H1 (cell line): ENCODE measurements at regions not wholly inside any gene's neighbourhood (a gene's known extent, or its start where the extent isn't known, plus 50 kb on each side); places are given as distances from the start of the nearest gene placed in this dataset.

Source experiments
- CTCF ChIA-PET: fragments of 300-600 bp; sonication (Branson Sonifier 250); formaldehyde crosslinking; loops from one replicate; lab custom pipeline; 2021; ENCODE audit not compliant: partially characterized antibody; lab: Charles Lee
- POLR2A ChIA-PET: fragments of 300-600 bp; sonication (Branson Sonifier 250); formaldehyde crosslinking; loops from one replicate; lab custom pipeline; 2021; ENCODE audit warnings: inconsistent platforms; ENCODE audit not compliant: partially characterized antibody; lab: Charles Lee
- DNase-seq, 2 experiments: peaks; one replicate each; pipeline versions ENCODE4 v3.0.0 to v3.0.0-alpha.2; 2010 to 2022; ENCODE audit warnings: low spot score in 2 of 2, low read depth in 1 of 2, mixed read lengths in 1 of 2
- FAIRE-seq: peaks from 2 replicates; lab custom pipeline; 2011; peaks lifted over from hg19 to GRCh38; lab: Jason Lieb, UNC
- H2AFZ ChIP-seq: 2 replicates; pipeline ENCODE4 v1.8.1; 2012; ENCODE audit warnings: low read length, inconsistent platforms
- H2AK5ac ChIP-seq: 2 replicates; pipeline ENCODE4 v1.6.1; 2013; ENCODE audit warnings: low read depth, low read length
- H2BK120ac ChIP-seq: replicated peaks from 2 replicates; pipeline ENCODE3; 2013; ENCODE audit warnings: low read depth, low read length, inconsistent platforms
- H2BK12ac ChIP-seq: 2 replicates; pipeline ENCODE4 v1.6.1; 2013; ENCODE audit warnings: low read depth, low read length
- H2BK15ac ChIP-seq: 2 replicates; pipeline ENCODE4 v1.6.1; 2013; ENCODE audit warnings: low read length
- H2BK20ac ChIP-seq: 2 replicates; pipeline ENCODE4 v1.6.1; 2013; ENCODE audit warnings: low read length
- H2BK5ac ChIP-seq: 2 replicates; pipeline ENCODE4 v1.6.1; 2013; ENCODE audit warnings: low read depth, low read length
- H3K14ac ChIP-seq: 2 replicates; pipeline ENCODE4 v1.6.1; 2013; ENCODE audit warnings: inconsistent platforms; ENCODE audit not compliant: insufficient read length
- H3K18ac ChIP-seq: 2 replicates; pipeline ENCODE4 v1.6.1; 2013; ENCODE audit warnings: low read length; ENCODE audit errors: extremely low read depth
- H3K23ac ChIP-seq: 2 replicates; pipeline ENCODE4 v1.6.1; 2013; ENCODE audit warnings: inconsistent platforms; ENCODE audit not compliant: insufficient read length
- H3K23me2 ChIP-seq: 2 replicates; pipeline ENCODE4 v1.6.1; 2013; ENCODE audit warnings: low read depth, low read length
- H3K27ac ChIP-seq: 2 replicates; pipeline ENCODE4 v1.6.1; 2011; ENCODE audit warnings: low read depth, low read length, inconsistent platforms
- H3K27me3 ChIP-seq, 4 experiments: replicated peaks in 1 of 4; 1 replicate in 1 of 4; 2 replicates in 3 of 4; pipeline versions ENCODE4 v1.6.1 to v1.8.1; 2011 to 2013; ENCODE audit warnings: low read length in 3 of 4, mild to moderate bottlenecking in 3 of 4, inconsistent platforms in 2 of 4, mixed read lengths in 2 of 4, moderate library complexity in 1 of 4; ENCODE audit not compliant: control insufficient read depth in 3 of 4, insufficient read depth in 3 of 4; ENCODE audit errors: extremely low read depth in 1 of 4
- H3K36me3 ChIP-seq, 4 experiments: 2 replicates each; pipeline versions ENCODE4 v1.6.1 to v1.8.1; 2011 to 2013; ENCODE audit warnings: mild to moderate bottlenecking in 4 of 4, low read length in 3 of 4, moderate library complexity in 2 of 4, control low read depth in 1 of 4, inconsistent platforms in 1 of 4; ENCODE audit not compliant: insufficient read depth in 4 of 4, control insufficient read depth in 2 of 4
- H3K4ac ChIP-seq: replicated peaks from 2 replicates; pipeline ENCODE3; 2013; ENCODE audit warnings: low read length, low read depth, mixed read lengths, inconsistent platforms; ENCODE audit not compliant: insufficient read length
- H3K4me1 ChIP-seq, 4 experiments: replicated peaks in 1 of 4; 1 replicate in 1 of 4; 2 replicates in 3 of 4; pipeline versions ENCODE4 v1.6.1 to v1.8.1; 2011 to 2013; ENCODE audit warnings: low read length in 3 of 4, inconsistent platforms in 2 of 4, mixed read lengths in 1 of 4; ENCODE audit not compliant: insufficient read depth in 4 of 4, control insufficient read depth in 3 of 4
- H3K4me2 ChIP-seq, 2 experiments: 2 replicates each; pipeline versions ENCODE4 v1.6.1 to v1.8.1; 2011 to 2013; ENCODE audit warnings: low read depth in 2 of 2, low read length in 2 of 2, control low read depth in 1 of 2, inconsistent platforms in 1 of 2, mild to moderate bottlenecking in 1 of 2; ENCODE audit not compliant: insufficient read depth in 1 of 2
- H3K4me3 ChIP-seq, 4 experiments: fragments of 200-600, 300-600 bp in 1 of 4; sonication (generic), shearing (Covaris generic), sonication (Bioruptor Twin) in 1 of 4; 2 replicates each; pipeline versions ENCODE4 v1.5.1 to v1.8.1; 2011 to 2016; ENCODE audit warnings: low read length in 4 of 4, low read depth in 3 of 4, control low read depth in 2 of 4, inconsistent platforms in 2 of 4, mild to moderate bottlenecking in 2 of 4, mixed read lengths in 1 of 4, moderate library complexity in 1 of 4; ENCODE audit not compliant: insufficient read depth in 2 of 4; ENCODE audit errors: extremely low read depth in 1 of 4
- H3K56ac ChIP-seq: replicated peaks from 2 replicates; pipeline ENCODE3; 2013; ENCODE audit warnings: low read depth, mild to moderate bottlenecking, mixed read lengths, low read length, inconsistent platforms; ENCODE audit not compliant: insufficient read length
- H3K79me1 ChIP-seq: 2 replicates; pipeline ENCODE4 v1.6.1; 2013; ENCODE audit warnings: low read depth, low read length, control low read depth
- H3K79me2 ChIP-seq, 2 experiments: 2 replicates each; pipeline versions ENCODE4 v1.6.1 to v1.8.1; 2012 to 2013; ENCODE audit warnings: low read length in 2 of 2, mild to moderate bottlenecking in 2 of 2, inconsistent platforms in 1 of 2; ENCODE audit not compliant: insufficient read depth in 2 of 2, control insufficient read depth in 1 of 2
- H3K9ac ChIP-seq, 4 experiments: replicated peaks in 1 of 4; 1 replicate in 1 of 4; 2 replicates in 3 of 4; pipeline versions ENCODE4 v1.6.1 to v1.8.1; 2011 to 2013; ENCODE audit warnings: low read depth in 3 of 4, low read length in 3 of 4, control low read depth in 2 of 4, mild to moderate bottlenecking in 2 of 4, moderate library complexity in 2 of 4, inconsistent platforms in 1 of 4; ENCODE audit errors: extremely low read depth in 1 of 4
- H3K9me3 ChIP-seq, 2 experiments: 2 replicates each; pipeline versions ENCODE4 v1.6.1 to v1.8.1; 2012 to 2013; ENCODE audit warnings: mild to moderate bottlenecking in 2 of 2, moderate library complexity in 2 of 2, control low read depth in 1 of 2, inconsistent platforms in 1 of 2, low read depth in 1 of 2, low read length in 1 of 2, mixed read lengths in 1 of 2; ENCODE audit not compliant: insufficient read depth in 2 of 2
- H4K20me1 ChIP-seq, 2 experiments: replicated peaks in 1 of 2; 2 replicates each; pipeline versions ENCODE3 to v1.8.1; 2011 to 2013; ENCODE audit warnings: inconsistent platforms in 2 of 2, low read length in 2 of 2, mild to moderate bottlenecking in 1 of 2; ENCODE audit not compliant: insufficient read depth in 2 of 2, control insufficient read depth in 1 of 2
- H4K5ac ChIP-seq: 2 replicates; pipeline ENCODE4 v1.6.1; 2013; ENCODE audit warnings: low read length, low read depth, mixed read lengths, inconsistent platforms; ENCODE audit not compliant: insufficient read length
- H4K8ac ChIP-seq: 2 replicates; pipeline ENCODE4 v1.8.0; 2013; ENCODE audit warnings: mild to moderate bottlenecking, moderate library complexity, low read length, inconsistent platforms; ENCODE audit not compliant: insufficient read depth; ENCODE audit errors: extremely low read depth
- H4K91ac ChIP-seq: replicated peaks from 2 replicates; pipeline ENCODE3; 2013; ENCODE audit warnings: low read length, mixed read lengths, inconsistent platforms; ENCODE audit not compliant: insufficient read length
- JUN ChIP-seq: IDR thresholded peaks from 2 replicates; pipeline ENCODE4 v1.6.1; 2011; ENCODE audit warnings: low read depth, mild to moderate bottlenecking, improper control_type of control experiment, low read length
- SAP30 ChIP-seq: fragments of 300-600 bp; sonication (generic); IDR thresholded peaks from 2 replicates; pipeline ENCODE4 v1.7.1; 2012; ENCODE audit warnings: low read length, moderate library complexity, mild to moderate bottlenecking, inconsistent platforms; ENCODE audit not compliant: insufficient read depth, insufficient replicate concordance
- WGBS, 2 experiments: shearing (Covaris generic) in 1 of 2; methylation state at CpG; one replicate each; pipeline versions ENCODE4 v1.1.6 to v1.1.7; 2013 to 2015; ENCODE audit warnings: low lambda C conversion rate in 2 of 2, mixed read lengths in 2 of 2, inconsistent platforms in 1 of 2, low coverage in 1 of 2, missing lambda C conversion rate in 1 of 2; ENCODE audit not compliant: insufficient replicate concordance in 2 of 2, insufficient coverage in 1 of 2, insufficient read length in 1 of 2; ENCODE audit errors: extremely low coverage in 1 of 2, missing lambda C conversion rate in 1 of 2; 5-methylcytosine and 5-hydroxymethylcytosine counted together

DNA sequence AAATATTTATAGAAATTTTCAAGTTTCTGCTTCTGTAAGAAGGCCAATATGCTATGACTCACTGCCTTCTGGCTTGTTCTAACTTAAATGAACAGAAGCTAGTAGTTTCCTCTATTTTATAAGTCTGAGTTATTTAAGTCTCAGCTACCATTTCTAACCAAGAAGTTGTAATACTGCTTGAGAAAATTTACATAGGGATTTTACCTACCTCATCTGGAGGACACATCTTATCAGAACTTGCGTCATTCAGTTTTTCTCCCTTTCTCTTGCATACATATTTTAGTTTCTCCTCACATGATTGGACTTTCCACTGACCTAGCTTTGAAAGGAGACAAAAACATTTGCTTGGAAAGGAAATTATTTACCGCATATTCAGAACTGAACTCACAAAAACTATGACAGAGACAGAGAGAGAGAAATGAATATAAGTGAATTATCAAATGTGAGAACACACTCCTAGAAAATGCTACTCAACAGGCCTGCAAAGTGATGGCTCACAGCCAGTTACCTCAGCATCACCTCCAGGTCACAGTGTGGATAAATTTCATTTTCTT is 81.1 kb upstream of the CD302 start:
- Histone ChIP-seq H3K27ac (no peak overlapping the region), H2BK12ac (no peak overlapping the region), H4K20me1 (no peaks in the 10 kb centered on the region), H2BK15ac (no peak overlapping the region), H3K36me3 (no peaks in the 10 kb centered on the region)
- no peak for TF ChIP-seq JUN
- no peak for TF ChIP-seq SAP30
- TF ChIP-seq, all 59 proteins: peak for 0
- Histone ChIP-seq H3K4me2 (no peak overlapping the region), H3K9me3 (no peaks in the 10 kb centered on the region), H4K5ac (no peak overlapping the region), H3K23ac (no peak overlapping the region), H3K14ac (no peak overlapping the region), H4K91ac (no peak overlapping the region), H4K8ac (no peak overlapping the region), H3K9ac (no peak overlapping the region), H3K79me1 (no peaks in the 10 kb centered on the region), H3K4me3 (no peak overlapping the region), H2AK5ac (no peak overlapping the region), H3K79me2 (no peaks in the 10 kb centered on the region), H2BK5ac (no peak overlapping the region), H2AFZ (no peak overlapping the region), H3K27me3 (no peaks in the 10 kb centered on the region), H3K4ac (no peak overlapping the region), H3K23me2 (no peaks in the 10 kb centered on the region), H3K4me1 (no peaks in the 10 kb centered on the region), H2BK120ac (no peak overlapping the region), H3K56ac (no peak overlapping the region), H3K18ac (no peak overlapping the region), H2BK20ac (no peak overlapping the region)
- CTCF ChIA-PET, result no interaction called here
- POLR2A ChIA-PET, result no interaction called here
- FAIRE-seq (no peak), DNase-seq (no peak)
- 96% methylated on average over 2 of the region's 2 CpGs; no CpG with 5 or more reads in 1 of the 2 experiments for WGBS, 2 experiments
